GM21390 (cell line): ENCODE measurements at regions not wholly inside any gene's neighbourhood (a gene's known extent, or its start where the extent isn't known, plus 50 kb on each side); places are given as distances from the start of the nearest gene placed in this dataset.

Experiments
- ATAC-seq: cut with Tn5 transposase; IDR thresholded peaks from one replicate; pipeline ENCODE4 v1.9.1; 2021; ENCODE audit not compliant: unreplicated experiment

- ATAC-seq: no peak
These were observed 230.0 kb upstream of the MTNR1B start for GRCh38 chr11:92739491-92739890.

- ATAC-seq: no peak
These were observed 229.2 kb upstream of the MTNR1B start for GRCh38 chr11:92740276-92740675.

GRCh38 chr11:92744929-92745585, 224.4 kb upstream of the MTNR1B start:
- ATAC-seq: no peak

- no peak for ATAC-seq
These were observed 218.7 kb upstream of the MTNR1B start for GRCh38 chr11:92750794-92751193.

- no peak for ATAC-seq
These were observed 217.9 kb upstream of the MTNR1B start for GRCh38 chr11:92751594-92751993.

GRCh38 chr11:92752122-92752521, 217.3 kb upstream of the MTNR1B start:
- no peak for ATAC-seq

GRCh38 chr11:92753161-92753560, 216.3 kb upstream of the MTNR1B start:
- ATAC-seq: no peak

GRCh38 chr11:92758241-92758780, 211.1 kb upstream of the MTNR1B start:
- ATAC-seq: no peak

GRCh38 chr11:92759571-92760214, 209.8 kb upstream of the MTNR1B start:
- ATAC-seq: no peak

- no peak for ATAC-seq
These were observed 207.3 kb upstream of the MTNR1B start for GRCh38 chr11:92762121-92762540.

- no peak for ATAC-seq
These were observed 206.1 kb upstream of the MTNR1B start for GRCh38 chr11:92763336-92763735.

GRCh38 chr11:92764128-92764527, 205.3 kb upstream of the MTNR1B start:
- no peak for ATAC-seq

GRCh38 chr11:92765082-92765840, 204.2 kb upstream of the MTNR1B start:
- ATAC-seq: no peak

- no peak for ATAC-seq
These were observed 203.5 kb upstream of the MTNR1B start for GRCh38 chr11:92765965-92766371.

- no peak for ATAC-seq
These were observed 202.8 kb upstream of the MTNR1B start for GRCh38 chr11:92766698-92767097.

- ATAC-seq: no peak
These were observed 202.0 kb upstream of the MTNR1B start for GRCh38 chr11:92767416-92767815.

GRCh38 chr11:92768121-92768840, 201.2 kb upstream of the MTNR1B start:
- ATAC-seq: no peak

- no peak for ATAC-seq
These were observed 200.3 kb upstream of the MTNR1B start for GRCh38 chr11:92769112-92769511.

GRCh38 chr11:92770419-92770818, 199.0 kb upstream of the MTNR1B start:
- ATAC-seq: no peak

- ATAC-seq: no peak
These were observed 198.5 kb upstream of the MTNR1B start for GRCh38 chr11:92770981-92771380.

- ATAC-seq: no peak
These were observed 197.8 kb upstream of the MTNR1B start for GRCh38 chr11:92771701-92772100.
